Hematopoietic multipotent progenitor cell (in vitro differentiated cells): ENCODE measurements at regions not wholly inside any gene's neighbourhood (a gene's known extent, or its start where the extent isn't known, plus 50 kb on each side); places are given as distances from the start of the nearest gene placed in this dataset.

ENCODE experiments used
- DNase-seq, 3 donors: peaks; one replicate each; pipeline ENCODE4 v3.0.0-alpha.2; 2011 to 2015; ENCODE audit warnings: low read depth in 2 of 3, low spot score in 2 of 3

DNA sequence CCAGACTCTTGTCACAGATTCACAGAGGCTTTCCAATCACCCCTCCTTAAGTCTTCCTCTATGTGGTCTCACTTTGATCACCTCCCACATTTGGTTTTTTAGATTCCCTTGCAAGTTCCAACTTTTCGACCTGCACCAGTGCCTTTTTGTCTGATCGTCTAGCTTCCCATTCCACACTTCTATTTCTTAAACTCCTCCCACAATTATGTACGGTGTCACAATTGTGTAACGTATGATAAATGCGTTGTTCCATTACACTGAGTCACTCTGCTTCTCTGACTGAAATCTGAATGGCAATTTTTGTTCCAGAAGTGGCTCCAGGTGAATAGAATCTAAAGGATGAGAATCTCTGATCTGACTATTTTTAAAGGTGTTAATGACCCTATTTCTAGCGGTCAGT is 320.1 kb downstream of the LMX1A start:
- no peak for DNase-seq

DNA sequence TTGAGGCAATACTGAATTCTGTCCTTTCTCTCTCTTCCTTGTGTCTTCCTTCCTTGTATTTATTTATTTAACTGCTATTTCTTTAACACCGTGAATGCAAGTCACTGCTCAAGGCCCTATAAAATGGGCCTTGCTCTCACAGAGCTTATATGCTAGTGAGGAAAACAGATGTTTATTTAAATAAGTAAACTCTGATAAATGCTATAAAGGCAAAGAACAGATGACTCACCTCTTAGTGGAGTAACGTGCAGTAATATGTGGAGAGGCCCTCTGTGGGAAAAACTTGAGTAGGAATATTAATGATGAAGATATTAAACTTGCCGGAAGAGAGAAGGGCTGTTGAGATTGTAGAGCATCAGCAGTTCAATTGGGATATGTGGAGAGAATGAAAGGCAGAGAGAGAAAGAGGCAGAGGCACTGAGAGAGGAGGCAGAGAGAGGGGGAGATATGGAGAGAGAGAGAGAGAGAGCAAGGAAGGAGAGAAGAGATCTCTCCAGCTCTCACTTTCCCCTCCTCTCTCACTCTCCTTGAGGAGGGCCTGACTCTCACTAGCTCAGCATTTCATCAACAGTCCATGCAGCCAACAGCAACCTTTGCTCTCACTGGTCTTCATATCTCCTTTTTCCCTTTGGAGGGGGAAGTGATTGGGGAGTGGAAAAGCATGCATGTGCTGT is 322.2 kb downstream of the LMX1A start:
- DNase-seq = no peak

DNA sequence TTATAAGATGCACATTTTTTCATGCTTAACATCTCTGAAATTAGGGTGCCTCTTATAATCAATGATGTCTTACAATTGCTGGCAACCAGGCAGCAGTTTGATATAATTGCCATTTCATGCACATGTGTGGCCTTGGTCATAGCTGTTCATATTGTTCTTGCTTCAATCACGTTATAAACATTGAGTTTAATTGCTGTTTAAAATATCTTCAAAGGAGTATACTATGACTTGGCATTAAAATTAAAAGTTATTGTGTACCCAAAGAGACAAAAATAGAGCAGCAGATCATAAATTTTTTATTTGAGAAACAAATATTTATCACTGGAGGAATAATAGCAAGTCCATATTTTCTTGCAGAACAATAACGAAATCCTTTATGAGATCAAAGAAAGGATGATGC is 325.5 kb downstream of the LMX1A start:
- DNase-seq = no peak

DNA sequence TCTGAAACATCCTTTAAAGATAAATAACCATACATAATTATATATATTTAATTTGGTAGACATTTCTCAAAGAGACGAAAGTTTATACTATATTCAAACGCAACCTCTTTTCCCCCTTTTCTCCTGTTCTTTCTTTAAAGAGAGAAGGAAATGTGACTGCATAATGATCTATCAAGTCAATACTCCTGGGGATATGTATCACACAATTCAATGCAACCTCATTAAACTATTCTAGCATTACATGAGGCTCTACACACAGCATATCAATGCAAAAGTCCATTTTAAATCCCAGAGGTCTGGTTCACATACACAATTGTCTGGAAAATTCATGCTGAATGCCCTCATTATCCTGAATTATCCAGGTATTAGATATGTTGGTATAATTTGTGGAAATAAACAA is 330.7 kb downstream of the LMX1A start:
- no peak for DNase-seq

DNA sequence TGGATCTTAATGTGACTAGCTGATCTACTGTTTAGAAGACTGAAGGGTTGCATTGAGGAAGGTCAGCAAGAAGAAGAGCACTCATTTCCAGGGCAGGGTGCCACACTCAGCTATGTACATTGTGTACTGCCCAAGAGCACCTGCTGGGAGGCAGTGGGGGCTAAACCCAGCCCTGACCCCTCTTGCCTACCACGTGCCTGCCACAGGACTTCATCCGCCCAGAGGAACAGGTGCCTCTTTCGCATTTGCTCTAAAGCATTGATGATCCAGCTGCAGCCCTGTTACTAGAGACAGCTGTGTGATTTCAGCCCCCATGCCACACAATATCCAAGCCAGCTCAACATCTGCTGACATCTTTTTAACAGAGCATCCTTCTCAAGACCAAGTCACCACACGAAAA is 341.8 kb downstream of the LMX1A start:
- DNase-seq = no peak

DNA sequence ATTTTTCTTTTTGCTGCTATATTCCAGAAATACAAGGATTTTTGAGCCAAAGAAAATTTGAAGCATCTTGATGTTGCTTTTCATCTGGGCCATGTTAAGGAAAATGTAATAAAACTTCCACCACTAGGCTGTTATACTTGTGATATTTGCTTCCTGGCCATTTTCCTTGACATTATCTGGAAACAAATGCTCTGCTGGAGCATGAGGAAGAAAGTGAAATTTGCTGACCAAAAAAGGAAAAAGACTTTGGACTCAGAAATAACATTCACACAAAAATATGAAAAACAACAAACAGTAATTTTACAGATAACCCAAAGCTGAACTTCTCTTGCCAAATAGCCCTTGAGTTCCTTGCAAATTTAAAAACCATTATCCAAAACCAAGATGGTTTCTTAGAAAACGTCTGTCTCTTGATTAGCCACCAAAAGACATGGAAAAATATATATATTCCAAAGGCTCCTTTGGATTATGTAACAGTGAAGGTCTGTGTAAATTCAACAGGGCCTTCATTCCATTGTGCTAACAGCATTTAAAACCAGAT is 344.5 kb downstream of the LMX1A start:
- DNase-seq = no peak

DNA sequence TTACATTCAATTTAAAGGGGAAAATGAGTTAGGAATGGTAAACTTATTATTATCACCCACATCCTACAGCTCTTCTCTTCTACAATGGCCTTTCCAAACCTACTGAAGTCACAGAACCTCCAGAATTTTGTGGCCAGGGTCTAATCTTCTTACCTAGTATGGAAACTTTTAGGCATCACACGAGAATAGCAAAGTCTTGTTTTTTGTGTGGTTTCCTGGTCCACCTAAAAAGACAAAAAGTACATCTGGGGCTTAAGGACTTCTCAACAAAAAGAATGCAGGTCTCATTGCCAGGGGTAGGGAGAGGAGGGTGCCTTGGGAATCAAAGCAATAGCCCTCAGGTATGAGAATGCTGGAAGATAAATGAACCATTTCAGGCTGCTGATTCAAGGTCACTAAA is 345.3 kb downstream of the LMX1A start:
- no peak for DNase-seq

DNA sequence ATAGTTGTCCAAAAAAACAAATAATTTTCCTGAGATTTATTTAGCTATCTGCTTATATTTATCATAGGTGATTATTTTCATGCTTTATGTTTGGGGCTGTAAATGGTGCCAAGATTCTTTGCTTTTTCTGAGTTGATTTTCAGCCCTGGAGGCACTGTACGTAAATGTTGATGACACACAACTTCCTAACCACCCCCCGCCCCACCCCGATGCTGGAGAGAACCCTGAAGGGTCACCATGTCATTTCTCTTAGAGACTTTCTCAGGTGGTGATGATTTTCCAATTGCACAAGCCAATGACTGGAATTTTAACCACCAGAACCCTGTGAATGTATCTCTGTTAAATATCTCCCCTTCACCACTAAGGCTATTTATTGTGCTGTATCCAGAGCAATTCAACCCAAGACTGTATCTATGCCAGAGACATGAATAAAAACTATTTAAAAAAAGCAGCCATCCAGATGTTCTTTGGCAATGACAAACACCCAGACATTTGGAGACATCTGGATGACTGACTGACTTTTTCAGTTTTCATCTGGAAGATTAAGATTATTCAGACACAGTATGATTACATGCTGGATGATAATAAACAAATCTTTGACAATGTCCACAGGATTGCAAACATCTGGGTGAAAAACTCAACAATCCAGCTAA is 346.0 kb downstream of the LMX1A start:
- DNase-seq = no peak

DNA sequence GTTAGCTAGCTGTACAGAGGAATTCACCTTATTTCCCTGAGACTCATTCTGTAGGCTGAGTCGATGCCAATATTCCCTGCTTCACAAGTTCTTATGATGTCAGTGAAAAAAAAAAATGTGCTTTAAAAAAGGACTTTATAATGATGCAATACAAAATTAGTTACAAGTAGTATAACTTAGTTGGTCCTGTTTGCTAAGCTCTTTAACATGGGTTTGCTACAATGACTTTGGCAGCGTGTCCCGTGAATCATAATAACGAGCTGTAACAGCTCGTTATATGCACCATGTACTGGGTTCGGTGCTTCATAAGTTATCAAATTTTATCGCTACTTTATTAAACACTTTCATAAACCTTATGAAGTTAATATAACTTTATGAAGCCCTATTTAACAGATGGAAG is 349.7 kb downstream of the LMX1A start:
- no peak for DNase-seq

DNA sequence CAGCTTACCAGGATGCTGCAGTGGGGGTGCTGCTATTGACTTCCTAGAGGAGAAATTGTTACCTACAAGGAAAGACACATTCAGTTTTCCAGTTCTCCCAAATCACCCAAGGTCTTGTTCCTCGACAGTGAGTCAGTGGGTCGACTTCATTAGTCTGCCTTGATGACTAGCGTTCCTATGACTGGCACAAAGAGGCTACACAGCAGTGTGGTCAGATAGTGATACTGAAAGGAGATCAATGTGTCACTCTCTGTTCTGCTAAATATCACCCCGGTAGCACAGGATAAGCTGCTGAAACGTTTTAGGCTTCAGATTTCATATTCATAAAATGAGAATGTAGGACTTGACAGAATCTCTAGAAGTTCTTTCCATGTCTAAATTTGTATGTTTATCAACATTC is 357.4 kb downstream of the LMX1A start:
- no peak for DNase-seq

DNA sequence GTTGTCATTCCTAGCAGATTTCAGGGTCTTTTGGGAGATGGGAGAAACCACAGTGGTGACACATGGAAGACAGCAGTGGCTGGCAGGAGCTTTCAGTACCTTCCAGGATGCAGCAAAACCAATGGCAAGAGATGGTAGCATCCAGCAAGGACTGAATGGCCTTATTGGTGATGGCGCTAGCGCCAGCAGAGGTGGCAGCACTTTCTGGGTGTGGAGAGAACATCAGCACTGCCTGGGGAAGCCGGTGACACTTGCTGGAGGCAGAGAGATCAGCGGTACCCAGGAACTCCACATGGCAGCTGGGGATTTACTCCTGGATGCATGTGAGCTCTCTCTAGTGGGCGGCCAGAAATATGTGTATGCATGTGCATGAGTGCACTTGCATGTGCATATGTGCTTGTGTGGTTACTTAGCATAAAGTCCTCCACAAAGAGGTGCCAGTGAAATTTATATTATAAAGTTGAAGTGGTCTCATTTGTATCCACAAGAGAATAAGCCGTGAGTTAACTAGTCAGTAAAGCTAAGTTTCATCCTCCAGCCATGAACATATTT is 364.7 kb downstream of the LMX1A start:
- no peak for DNase-seq

DNA sequence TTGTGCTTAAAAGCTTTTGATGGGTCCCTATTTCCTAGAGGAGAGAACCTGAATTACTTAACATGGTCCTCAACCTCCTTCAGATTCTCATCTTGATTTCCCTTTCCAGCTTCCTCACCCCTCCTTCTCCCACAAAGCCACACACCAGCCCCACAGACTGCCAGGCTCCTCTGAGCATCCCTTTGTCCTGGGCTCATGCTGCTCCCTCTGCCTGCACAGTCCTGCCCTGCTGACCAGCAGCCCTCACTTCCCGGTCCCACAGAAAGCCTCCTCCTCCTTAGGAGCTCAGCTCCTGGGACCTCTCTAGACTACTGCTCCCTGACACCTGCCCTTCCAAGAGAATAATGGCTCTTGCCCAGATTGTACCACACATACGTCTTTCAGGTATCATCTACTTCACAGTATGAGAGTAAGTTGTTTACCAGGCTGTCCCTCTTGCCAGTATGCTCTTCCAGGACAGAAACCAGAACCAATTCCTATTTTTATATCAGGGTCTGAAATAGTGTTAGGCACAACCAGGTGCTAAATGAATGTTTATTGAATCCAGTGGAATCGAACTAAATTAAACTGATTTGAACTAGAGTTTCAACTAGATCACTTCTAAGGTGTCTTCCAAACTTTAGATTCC is 373.4 kb downstream of the LMX1A start:
- no peak for DNase-seq

DNA sequence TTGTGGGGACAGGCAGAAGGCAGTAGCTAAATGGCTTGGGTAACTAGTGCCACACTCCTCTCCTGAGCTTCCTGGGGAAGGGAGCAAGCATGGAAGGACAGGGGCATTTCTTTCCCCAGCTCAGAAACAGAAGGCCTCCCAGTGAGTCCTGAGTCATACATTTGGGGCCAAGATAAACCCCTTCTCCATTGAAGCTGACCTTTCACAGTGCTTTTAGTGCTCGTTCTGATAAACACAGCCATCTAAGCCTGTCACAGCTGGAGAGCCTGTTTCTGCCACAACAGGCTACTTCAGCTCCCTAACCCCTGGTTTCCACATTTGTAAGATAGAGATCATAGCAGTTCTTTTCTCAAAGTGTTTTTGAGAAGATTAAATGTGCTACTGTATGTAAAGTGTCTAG is 374.0 kb downstream of the LMX1A start:
- no peak for DNase-seq

DNA sequence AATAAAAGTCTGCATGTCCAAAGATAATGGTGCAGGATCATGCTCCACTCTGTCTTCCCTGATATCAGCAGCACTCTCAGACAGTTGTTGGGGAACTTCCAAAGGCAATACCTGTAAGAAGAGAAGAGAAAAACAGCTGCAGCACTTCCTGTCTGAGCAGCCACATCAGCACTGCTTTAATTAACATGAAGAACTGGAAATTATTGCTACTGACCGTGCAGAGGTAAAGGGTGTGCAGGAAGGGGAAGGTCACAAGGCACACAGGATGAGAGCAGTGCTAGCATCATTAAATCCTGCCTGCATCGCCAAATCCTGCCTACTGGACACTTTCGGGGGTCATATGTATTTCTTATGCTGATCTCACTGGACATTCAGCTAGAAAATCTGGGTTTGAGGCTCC is 379.0 kb downstream of the LMX1A start:
- DNase-seq = no peak

DNA sequence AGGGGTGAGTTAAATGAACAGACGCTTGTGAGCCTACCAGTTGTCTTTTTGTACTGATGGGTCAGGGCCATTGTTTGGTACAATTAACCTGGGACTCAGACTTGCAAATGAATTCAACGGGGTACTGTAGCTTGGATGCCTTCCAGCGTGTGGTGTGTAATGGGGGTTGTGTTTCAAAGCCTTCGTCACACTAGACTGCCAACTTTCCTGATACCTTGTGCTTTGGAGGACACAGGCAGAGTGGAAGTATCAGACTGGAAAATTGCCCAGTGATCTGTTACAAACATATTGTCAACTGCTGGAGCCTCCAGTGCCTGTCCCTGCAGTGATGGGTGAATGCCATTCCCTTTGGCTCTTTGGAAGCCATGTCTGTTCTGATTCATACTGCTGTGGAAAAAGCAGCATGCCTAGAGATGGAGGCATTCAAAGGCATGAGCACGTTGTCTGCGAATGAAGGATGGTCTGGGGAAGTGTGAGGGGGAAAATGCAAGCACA is 384.5 kb downstream of the LMX1A start:
- DNase-seq = no peak

DNA sequence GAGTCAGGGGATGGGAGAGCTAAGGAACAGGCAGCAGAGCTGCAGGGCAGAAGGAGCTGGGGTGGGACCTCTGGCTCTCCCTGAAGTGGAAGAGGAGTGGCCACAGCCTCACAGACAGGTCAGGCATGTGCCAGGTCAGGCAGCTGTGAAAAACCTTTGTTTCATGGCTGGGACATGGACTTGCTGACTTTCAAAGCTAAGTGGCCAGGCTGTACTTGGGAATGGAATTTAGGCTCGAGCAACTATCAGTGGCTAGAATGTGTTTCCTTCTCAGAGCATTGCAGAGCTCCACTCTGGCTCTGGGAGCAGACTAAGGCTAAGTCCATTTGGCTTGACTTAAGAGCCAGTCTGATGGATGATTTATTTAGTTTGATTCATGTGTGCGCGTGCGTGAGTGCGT is 385.1 kb downstream of the LMX1A start:
- no peak for DNase-seq

DNA sequence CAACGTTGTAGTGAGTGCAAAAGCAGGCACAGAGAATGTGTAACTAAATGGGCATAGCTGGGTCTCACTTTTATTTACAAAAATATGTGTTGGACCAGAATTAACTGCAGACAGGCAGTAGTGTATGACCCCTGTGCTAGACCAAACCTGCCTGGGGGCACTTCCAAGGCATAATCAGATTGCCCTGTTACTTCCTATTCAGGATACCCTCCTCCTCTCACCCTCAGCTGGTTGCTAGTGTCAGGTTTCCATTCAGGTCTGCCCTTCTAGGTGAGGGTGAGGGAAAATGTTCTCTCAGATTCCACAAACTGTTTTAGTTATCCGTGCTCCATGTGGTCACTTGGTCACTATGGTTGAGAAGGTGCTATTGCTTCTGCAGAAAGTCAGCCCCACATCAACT is 387.3 kb downstream of the LMX1A start:
- no peak for DNase-seq

DNA sequence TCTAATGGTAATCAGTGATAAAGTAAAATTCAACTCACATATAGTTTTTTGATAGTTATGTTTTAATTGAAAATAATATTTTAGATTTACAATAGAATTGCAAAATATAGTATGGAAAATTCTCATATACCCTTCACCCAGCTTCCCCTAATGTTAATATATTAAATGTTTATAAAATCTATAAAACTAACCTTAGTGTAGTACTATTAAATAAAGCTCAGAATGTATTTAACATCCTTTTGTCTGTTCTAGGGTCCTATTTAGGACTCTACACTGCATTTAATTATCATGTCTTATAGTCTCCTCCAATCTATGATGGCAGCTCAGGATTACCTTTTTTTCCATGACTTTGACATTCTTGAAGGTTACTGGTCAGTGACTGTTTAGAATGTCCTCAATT is 389.2 kb downstream of the LMX1A start:
- DNase-seq = no peak

DNA sequence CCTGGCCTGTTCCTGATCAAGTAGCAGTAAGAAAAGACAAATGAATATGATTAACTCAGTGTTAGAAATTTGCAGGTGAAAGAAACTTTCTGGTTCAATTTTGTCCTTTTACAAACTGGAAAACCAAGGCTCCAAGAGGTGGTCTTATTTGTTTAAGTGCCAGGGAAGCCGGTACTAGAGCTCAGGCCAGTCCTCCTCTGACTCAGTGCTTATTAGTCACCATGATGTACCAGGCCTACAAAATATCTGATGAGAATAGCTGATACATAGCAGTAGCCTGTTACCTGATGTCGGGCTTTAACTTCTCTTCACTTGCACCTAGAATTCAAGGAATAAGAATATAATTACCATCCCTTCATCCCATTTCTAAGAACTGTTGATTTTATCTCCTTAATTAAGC is 394.8 kb downstream of the LMX1A start:
- DNase-seq = no peak

DNA sequence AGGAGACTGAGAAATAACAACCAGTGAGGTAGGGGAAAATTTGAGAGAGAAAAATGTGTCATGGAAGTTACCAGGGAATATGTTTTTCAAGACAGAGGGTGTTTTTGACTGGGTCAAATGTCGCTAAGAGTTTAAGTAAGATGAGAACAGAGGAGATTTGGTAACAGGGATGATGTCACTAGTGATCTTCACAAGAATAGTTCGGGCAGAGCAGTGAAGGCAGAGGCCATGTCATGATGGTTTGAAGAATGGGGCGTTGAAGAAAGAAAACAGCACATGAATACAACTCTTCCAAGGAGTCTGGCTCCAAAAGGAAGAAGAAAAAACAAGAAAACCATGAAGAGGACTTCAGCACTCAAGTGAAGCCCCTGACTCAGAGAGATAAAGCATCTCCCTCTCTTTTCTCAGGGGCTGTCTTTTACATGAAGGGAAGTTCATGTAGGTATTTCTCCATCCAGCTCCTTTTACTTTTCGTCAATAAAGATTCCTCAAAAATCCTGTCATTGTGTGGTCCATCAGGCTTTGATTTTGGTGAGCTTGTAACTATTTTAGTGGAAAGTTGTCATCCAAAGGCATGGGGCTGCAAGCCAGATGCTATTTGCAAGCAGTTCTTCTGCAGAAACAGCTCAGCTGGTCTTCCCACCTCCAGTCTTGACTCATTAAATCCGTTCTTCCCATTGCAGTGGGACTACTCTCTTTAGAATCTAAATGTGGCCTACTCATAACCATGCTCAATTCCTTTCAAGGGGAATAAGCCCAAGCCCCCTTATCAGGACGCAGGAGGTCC is 397.3 kb downstream of the LMX1A start:
- no peak for DNase-seq

DNA sequence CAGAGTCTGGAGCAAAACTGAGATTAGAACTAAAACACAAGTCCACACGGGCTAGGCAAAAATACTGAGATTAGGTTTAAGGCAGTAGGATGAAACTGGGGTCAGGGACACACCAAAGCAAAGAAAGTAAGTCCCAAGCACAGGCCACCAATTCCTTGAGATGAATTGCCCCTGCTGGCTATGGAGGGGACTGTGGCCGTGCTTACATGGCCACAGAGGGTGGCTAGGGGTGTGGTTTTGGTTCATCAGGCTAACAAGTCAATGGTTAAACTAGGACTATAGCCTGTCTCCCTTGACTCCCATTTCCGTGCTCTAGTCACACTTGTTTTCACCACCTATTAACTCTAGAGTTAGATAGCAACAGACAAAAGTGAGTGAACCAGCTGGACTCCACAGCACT is 394.8 kb downstream of the PBX1 start:
- DNase-seq = no peak
